ENCODE measurements at regions not wholly inside any gene's neighbourhood (a gene's known extent, or its start where the extent isn't known, plus 50 kb on each side); places are given as distances from the start of the nearest gene placed in this dataset.
"Not testable (repeated sequence)": the region's sequence is repeated elsewhere in the genome, so short reads cannot be mapped to it uniquely, and the experiment has no call there.

DNA sequence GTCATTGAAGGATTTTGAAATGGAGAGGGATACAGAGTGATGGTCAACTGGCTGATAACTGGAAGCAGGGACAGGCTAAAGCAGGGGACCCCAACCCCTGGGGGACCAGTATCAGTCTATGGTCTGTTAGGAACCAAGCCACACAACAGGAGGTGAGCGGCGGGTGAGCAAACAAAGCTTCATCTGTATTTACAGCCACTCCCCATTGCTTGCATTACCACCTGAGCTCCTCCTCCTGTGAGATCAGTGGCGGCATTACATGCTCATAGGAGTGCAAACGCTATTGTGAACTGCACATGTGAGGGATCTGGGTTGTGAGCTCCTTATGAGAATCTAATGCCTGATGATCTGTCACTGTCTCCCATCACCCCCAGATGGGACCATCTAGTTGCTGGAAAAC, 407.9 kb downstream of the BUD13 start:
- not testable (repeated sequence) for H3K4me3 Mint-ChIP-seq; H3K9me3 Mint-ChIP-seq; H3K4me1 Mint-ChIP-seq (ENCODE audit: low read depth); H3K27me3 Mint-ChIP-seq (ENCODE audit: low read depth); H3K36me3 Mint-ChIP-seq (ENCODE audit: low read depth); H3K27ac Mint-ChIP-seq

DNA sequence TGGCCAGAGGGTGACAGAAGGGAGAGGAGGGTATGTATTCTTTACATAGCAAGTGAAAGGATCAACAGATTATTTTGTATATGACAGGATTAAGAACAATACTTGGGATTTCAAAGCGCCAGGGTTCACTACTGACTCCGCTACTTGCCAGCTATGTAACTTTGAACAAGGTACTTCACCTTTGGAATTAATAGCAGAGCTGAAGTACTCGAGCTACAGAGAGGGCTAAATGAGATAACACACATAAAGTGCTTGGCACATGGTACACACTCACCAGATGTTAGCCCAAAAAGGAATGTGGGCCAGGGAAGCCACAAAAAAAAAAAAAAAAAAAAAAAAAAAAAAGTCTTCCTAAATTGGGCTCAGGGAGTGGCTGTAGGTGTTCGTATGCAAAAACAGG, 408.4 kb downstream of the BUD13 start:
- Mint-ChIP-seq H3K27me3 (ENCODE audit: low read depth) (peaks cover 5% of the 10 kb centered on the region), H3K36me3 (ENCODE audit: low read depth) (no peaks in the 10 kb centered on the region), H3K4me1 (ENCODE audit: low read depth) (no peaks in the 10 kb centered on the region), H3K27ac (no peak overlapping the region), H3K9me3 (no peaks in the 10 kb centered on the region), H3K4me3 (no peak overlapping the region)

DNA sequence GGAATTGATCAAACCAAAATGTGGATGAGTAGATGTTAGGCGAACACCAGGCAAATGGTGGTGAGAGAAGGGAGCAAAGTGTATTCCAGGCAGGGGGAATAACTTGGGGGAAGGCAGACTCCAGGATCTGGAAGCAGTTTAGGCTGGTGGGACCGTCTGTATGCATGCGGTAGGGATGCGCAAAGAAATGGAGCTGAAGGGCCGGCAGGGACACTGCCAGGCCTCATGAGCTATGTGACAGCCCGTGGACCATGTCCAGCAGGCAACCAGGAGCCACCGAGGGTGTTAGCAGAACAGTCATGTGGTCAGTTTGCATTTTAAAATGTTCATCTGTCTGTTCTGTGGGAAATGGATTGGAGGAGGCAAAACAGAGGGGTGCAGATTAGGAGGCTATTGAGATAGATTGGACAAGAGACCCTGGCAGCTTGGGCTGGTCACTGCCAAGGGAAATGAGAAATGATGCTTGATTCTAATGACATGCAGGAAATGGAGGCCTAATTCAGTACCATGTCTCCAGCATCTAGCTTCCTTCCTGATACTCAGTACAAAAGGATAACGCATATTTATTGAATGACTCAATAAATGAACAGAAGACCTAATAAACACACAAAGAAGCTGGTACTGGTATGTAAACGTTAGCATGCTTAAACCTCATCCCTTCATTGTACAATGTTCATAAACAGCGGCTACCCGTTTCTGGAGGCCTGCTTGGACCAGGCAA, 412.4 kb downstream of the BUD13 start:
- Mint-ChIP-seq H3K4me3 (no peak overlapping the region), H3K4me1 (ENCODE audit: low read depth) (no peaks in the 10 kb centered on the region)

DNA sequence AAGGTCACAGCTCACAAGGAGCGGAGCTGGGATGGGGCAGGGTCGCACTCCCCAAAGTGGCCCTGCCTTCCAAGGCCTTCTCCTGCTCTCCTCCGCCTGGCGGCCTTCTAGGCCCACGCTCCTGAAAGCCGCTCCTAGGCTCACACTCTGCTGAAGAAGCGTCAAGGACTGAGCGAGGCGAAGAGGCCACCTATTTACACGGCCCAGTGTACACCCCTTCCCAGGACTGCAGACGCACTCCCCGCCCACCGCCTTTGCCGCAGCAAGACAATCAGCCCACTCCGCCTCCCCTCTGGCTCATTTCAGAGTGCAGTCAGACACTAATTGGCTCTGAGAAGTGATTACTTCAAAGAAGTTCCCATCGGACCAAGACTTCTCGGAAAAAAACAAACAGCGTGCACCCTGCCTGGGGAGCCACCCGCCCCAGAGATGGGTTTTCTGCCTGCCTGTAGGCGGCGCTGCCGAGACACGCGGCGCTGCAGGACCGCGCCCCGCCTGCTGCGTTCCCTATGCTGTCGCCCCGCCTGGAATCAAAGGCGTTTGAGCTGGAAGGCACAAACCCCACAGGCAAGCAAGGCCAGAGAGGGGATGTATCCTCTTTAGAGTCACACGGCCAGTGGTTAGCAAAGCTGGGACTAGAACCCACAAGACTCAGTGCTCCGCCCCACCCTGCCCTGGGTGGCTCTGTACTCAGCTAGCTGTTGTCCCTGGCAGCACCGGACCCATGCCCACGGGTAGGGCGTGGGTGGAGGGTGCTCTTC, 414.8 kb downstream of the BUD13 start:
- no peaks in the 10 kb centered on the region for H3K4me1 Mint-ChIP-seq (ENCODE audit: low read depth)
- no peak overlapping the region for H3K4me3 Mint-ChIP-seq
- no peak overlapping the region for H3K27ac Mint-ChIP-seq
- peaks cover 5% of the 10 kb centered on the region for H3K27me3 Mint-ChIP-seq (ENCODE audit: low read depth)
- no peaks in the 10 kb centered on the region for H3K9me3 Mint-ChIP-seq
- H3K36me3 Mint-ChIP-seq (ENCODE audit: low read depth) = no peaks in the 10 kb centered on the region

More for the DNA sequence above, 412.4 kb downstream of the BUD13 start:
- Mint-ChIP-seq H3K36me3 (ENCODE audit: low read depth) (no peaks in the 10 kb centered on the region), H3K27me3 (ENCODE audit: low read depth) (peaks cover 5% of the 10 kb centered on the region), H3K9me3 (no peaks in the 10 kb centered on the region), H3K27ac (no peak overlapping the region)

DNA sequence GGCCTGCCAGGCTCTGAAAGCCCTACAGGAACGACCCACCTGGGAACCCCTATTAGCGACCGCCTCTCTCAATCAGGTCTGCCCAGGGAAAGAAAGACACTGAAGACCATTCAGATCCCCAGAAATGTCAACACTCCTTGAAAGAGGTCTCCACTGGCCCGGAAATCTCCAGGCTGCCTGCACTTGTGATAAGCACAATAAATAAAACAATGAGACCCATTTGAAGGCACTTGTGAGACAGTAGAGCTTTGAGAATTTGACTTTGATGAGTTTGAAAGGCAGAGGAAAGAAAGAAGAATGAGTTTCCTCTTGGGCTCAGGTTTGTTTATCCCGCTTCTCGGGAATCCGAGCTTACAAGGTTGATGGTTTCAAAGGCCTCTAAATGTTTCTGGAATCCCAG, 416.3 kb downstream of the BUD13 start:
- Mint-ChIP-seq H3K9me3 (no peaks in the 10 kb centered on the region), H3K36me3 (ENCODE audit: low read depth) (no peaks in the 10 kb centered on the region), H3K4me1 (ENCODE audit: low read depth) (no peaks in the 10 kb centered on the region), H3K4me3 (no peak overlapping the region), H3K27me3 (ENCODE audit: low read depth) (peaks cover 5% of the 10 kb centered on the region), H3K27ac (no peak overlapping the region)

DNA sequence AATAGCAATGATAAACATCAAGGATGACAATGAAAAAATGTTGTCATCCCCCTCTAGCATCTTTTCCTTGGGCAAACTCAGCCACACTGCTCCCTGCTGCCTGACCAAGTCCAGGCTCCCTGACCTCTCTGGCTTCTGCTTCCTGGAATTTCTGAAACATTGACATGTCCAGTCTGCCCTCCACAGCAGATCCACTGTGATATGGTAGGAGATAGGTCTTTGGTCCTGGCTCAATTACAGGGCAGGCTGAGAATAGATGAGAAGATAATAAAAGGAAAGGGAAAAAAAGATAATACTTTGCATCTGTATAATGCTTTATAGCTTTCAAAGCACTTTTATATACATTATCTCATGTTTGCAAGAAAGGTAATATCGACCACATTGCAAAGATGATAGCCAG, 417.7 kb downstream of the BUD13 start:
- H3K27ac Mint-ChIP-seq = no peak overlapping the region

DNA sequence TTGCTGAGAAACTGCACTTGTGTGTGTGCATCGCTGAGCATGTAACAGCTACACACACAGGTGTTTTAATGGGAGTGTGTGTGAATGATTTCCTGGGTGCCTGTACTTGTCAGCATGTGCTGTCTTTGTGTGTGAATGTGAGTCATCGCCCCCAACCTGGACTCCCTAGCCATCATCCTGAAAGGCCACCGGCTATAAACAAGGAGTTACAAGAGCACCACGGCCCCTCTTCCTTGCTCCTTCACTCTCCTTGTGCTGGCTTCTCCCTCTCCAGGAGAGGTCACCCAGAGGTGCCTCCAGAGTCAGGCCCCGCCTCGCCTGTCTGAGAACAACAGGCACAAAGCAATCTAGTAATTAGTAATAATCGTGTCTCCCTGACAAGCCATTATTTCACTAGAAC, 419.2 kb downstream of the BUD13 start:
- Mint-ChIP-seq H3K4me1 (ENCODE audit: low read depth) (no peaks in the 10 kb centered on the region), H3K27ac (no peak overlapping the region), H3K4me3 (no peak overlapping the region), H3K27me3 (ENCODE audit: low read depth) (no peaks in the 10 kb centered on the region), H3K36me3 (ENCODE audit: low read depth) (no peaks in the 10 kb centered on the region), H3K9me3 (no peaks in the 10 kb centered on the region)

More for the DNA sequence above, 417.7 kb downstream of the BUD13 start:
- peaks cover 5% of the 10 kb centered on the region for H3K27me3 Mint-ChIP-seq (ENCODE audit: low read depth)
- H3K9me3 Mint-ChIP-seq = no peaks in the 10 kb centered on the region
- H3K36me3 Mint-ChIP-seq (ENCODE audit: low read depth) = no peaks in the 10 kb centered on the region
- H3K4me3 Mint-ChIP-seq = no peak overlapping the region
- H3K4me1 Mint-ChIP-seq (ENCODE audit: low read depth) = no peaks in the 10 kb centered on the region

DNA sequence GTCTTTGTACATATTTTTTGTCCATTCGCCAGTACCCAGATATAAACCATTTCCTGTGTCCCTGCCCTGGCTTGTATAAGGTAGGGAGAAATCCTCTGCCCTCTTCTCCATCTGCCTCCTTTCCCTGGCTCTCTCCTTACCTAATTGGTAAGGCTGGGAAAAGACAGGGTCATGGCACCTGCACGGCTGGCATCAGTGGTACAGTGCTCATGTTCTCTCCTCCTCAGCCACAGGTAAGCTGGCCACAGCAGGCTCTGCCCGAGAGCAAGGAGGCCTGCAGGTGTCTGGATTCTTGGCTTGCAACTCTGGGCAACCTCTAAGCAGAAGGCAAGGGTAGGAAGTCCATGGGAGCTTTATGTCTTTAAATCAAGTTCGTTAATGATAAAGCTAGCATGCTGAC, 419.9 kb downstream of the BUD13 start:
- no peaks in the 10 kb centered on the region for H3K9me3 Mint-ChIP-seq
- no peaks in the 10 kb centered on the region for H3K27me3 Mint-ChIP-seq (ENCODE audit: low read depth)
- H3K4me3 Mint-ChIP-seq = no peak overlapping the region
- no peak overlapping the region for H3K27ac Mint-ChIP-seq
- H3K36me3 Mint-ChIP-seq (ENCODE audit: low read depth) = no peaks in the 10 kb centered on the region
- peaks cover 1% of the 10 kb centered on the region for H3K4me1 Mint-ChIP-seq (ENCODE audit: low read depth)

DNA sequence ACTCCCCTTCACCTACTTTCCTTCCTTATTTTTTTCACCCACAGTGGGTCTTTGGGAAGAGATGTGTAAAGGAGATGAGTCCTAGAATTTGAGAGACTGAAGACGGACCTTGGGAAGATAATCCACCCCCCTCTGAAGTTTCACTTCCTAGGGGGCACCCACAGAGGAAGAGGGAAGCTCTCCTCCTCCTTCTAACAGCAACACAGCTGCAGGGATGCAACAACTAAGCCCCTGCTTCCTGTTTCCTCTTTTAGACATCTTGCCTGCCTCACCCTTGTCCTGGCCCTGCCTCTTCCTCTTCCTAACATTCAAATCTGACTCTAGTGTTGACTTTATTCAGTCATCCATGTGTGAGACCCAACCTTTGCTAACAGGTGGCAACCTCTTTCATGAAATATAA, 424.6 kb downstream of the BUD13 start:
- Mint-ChIP-seq H3K4me3 (no peak overlapping the region), H3K27me3 (ENCODE audit: low read depth) (no peaks in the 10 kb centered on the region), H3K9me3 (peaks cover 6% of the 10 kb centered on the region), H3K27ac (no peak overlapping the region), H3K4me1 (ENCODE audit: low read depth) (peaks cover 1% of the 10 kb centered on the region), H3K36me3 (ENCODE audit: low read depth) (no peaks in the 10 kb centered on the region)

DNA sequence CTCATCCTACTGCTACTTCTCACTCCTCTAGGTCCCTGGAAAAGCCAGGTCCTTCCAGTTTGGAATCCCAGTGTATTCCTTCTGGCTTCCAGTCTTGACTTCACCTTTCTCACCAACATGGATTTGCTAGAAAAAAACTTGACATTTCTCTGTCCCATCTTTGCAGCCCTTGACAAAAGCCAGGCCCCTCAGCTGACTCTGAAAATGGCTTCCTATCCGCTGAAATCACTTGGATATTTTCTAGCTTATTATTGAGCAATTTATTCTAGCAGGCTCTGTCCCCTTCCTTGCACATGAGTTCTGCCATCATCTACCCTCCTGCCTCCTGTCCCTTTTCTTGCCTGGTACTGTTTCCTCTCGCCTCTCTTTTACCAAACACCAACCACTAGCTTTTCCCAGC, 427.2 kb downstream of the BUD13 start:
- H3K27ac Mint-ChIP-seq = no peak overlapping the region
- peaks cover 1% of the 10 kb centered on the region for H3K4me1 Mint-ChIP-seq (ENCODE audit: low read depth)
- H3K9me3 Mint-ChIP-seq = peaks cover 6% of the 10 kb centered on the region
- no peaks in the 10 kb centered on the region for H3K36me3 Mint-ChIP-seq (ENCODE audit: low read depth)
- no peak overlapping the region for H3K4me3 Mint-ChIP-seq
- no peaks in the 10 kb centered on the region for H3K27me3 Mint-ChIP-seq (ENCODE audit: low read depth)

DNA sequence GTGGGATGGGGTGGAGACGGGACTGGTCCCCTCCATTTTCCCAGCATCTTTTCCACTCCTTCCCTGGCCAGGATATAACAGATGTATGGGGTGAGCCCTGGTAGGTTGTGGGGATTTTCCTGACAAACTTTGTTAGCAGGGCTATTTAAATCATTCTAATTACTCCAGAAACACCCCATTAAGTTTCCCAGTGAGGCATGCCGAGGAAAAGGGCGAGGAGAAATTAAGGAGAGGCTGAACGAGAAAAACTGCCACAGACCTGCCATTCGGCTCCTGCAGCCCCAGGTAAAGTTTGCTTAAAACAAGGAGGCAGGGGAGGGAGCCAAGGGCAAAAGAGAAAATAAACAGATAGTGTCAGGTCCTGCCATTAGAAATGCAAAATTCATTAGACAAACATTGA, 428.2 kb downstream of the BUD13 start:
- H3K4me3 Mint-ChIP-seq = no peak overlapping the region
- peaks cover 6% of the 10 kb centered on the region for H3K9me3 Mint-ChIP-seq
- peaks cover 1% of the 10 kb centered on the region for H3K4me1 Mint-ChIP-seq (ENCODE audit: low read depth)
- no peaks in the 10 kb centered on the region for H3K36me3 Mint-ChIP-seq (ENCODE audit: low read depth)
- no peak overlapping the region for H3K27ac Mint-ChIP-seq
- H3K27me3 Mint-ChIP-seq (ENCODE audit: low read depth) = no peaks in the 10 kb centered on the region

DNA sequence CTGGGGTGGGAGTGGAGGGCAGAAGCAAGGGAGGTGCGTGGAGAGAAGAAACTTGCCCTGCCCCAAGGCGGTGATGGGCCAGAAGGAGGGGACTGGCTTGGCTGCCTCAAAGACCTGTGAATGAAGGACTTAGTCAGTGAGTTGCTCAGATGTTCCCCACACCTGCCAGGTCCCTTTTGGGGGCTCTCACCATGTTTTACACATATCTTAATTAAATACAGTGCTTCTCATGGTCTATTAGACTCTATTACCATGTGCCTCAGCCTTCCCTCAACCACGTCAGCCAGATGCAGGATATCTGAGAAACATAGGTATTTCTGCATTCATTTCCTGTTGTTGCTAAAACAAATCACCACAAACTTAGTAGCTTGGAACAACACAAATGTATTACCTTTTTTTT, 429.5 kb downstream of the BUD13 start:
- no peaks in the 10 kb centered on the region for H3K27me3 Mint-ChIP-seq (ENCODE audit: low read depth)
- no peak overlapping the region for H3K27ac Mint-ChIP-seq
- H3K9me3 Mint-ChIP-seq = peaks cover 6% of the 10 kb centered on the region
- H3K4me3 Mint-ChIP-seq = no peak overlapping the region
- no peaks in the 10 kb centered on the region for H3K36me3 Mint-ChIP-seq (ENCODE audit: low read depth)
- no peaks in the 10 kb centered on the region for H3K4me1 Mint-ChIP-seq (ENCODE audit: low read depth)

DNA sequence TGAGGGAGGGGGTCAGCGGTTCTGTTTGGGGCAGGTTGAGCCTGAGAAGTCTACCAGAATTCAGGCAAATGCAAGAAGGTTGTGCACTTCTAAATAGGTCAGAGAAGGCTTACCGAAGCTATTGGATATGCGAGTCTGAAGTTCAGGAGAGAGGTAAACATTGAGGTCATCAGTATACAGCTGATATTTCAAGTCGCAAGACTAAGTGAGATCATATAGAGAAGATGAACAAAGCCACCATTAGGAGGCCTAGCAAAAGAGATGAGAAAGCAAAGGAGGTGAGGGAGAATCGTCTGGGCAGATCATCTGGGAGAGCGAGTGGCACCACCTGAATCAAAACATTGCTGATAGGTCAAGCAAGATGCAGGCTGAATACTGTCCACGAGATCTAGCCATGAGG, 430.6 kb downstream of the BUD13 start:
- H3K27me3 Mint-ChIP-seq (ENCODE audit: low read depth) = no peaks in the 10 kb centered on the region
- no peak overlapping the region for H3K4me3 Mint-ChIP-seq
- no peak overlapping the region for H3K27ac Mint-ChIP-seq

DNA sequence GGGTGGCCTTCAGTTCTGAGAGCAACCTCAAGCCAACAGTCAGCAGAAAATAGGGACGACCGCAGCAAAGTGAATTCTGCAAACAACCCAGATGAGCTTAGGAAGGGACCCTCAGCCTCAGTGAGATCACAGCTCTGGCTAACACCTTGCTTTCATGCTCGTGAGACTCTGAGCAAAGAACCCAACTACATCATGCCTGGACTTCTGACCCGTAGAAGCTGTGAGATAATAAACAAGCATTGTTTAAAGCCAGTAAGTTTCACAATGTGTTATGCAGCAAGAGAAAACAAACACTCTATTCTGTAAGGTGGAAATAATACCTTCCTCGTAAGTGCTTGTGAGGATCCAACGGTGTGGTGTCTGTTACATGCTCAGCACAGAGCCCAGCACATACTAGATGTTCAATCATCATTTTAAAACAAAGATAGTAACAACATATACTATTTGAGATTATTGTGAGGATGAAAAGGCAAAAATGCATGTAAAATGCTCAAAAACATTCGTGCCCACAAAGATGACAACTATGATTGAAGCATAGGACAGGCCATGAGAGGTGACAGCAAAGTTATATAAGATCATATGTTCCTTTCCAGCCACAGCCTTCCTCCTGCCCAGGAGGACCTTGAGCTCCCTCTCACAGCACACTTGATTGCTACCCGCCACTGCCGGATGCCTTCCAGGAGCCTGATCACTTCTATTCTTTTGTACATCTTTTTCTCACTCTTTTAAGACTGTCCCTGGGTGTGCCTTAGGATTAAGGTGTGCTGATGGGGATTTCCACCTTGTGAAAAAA, 433.3 kb downstream of the BUD13 start:
- Mint-ChIP-seq H3K4me1 (ENCODE audit: low read depth) (no peaks in the 10 kb centered on the region), H3K27ac (no peak overlapping the region), H3K36me3 (ENCODE audit: low read depth) (no peaks in the 10 kb centered on the region), H3K4me3 (no peak overlapping the region), H3K27me3 (ENCODE audit: low read depth) (no peaks in the 10 kb centered on the region), H3K9me3 (peaks cover 9% of the 10 kb centered on the region)

More for the DNA sequence above, 430.6 kb downstream of the BUD13 start:
- Mint-ChIP-seq H3K4me1 (ENCODE audit: low read depth) (no peaks in the 10 kb centered on the region), H3K9me3 (peaks cover 12% of the 10 kb centered on the region), H3K36me3 (ENCODE audit: low read depth) (no peaks in the 10 kb centered on the region)

DNA sequence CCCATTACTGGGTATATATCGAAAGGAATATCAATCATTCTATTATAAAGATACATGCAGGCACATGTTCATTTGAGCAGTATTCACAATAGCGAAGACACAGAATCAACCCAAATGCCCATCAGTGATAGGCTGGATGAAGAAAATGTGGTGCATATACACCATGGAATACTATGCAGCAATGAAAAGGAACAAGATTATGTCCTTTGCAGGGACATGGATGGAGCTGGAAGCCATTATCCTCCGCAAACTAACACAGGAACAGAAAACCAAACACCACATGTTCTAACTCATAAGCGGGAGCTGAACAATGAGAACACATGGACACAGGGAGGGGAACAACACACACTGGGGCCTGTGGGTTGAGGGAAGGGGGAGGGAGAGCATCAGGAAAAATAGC, 434.3 kb downstream of the BUD13 start:
- H3K4me1 Mint-ChIP-seq (ENCODE audit: low read depth); H3K9me3 Mint-ChIP-seq; H3K4me3 Mint-ChIP-seq; H3K27me3 Mint-ChIP-seq (ENCODE audit: low read depth); H3K27ac Mint-ChIP-seq; H3K36me3 Mint-ChIP-seq (ENCODE audit: low read depth): not testable (repeated sequence)
